ENCODE measurements at regions not wholly inside any gene's neighbourhood (a gene's known extent, or its start where the extent isn't known, plus 50 kb on each side); places are given as distances from the start of the nearest gene placed in this dataset.

DNA sequence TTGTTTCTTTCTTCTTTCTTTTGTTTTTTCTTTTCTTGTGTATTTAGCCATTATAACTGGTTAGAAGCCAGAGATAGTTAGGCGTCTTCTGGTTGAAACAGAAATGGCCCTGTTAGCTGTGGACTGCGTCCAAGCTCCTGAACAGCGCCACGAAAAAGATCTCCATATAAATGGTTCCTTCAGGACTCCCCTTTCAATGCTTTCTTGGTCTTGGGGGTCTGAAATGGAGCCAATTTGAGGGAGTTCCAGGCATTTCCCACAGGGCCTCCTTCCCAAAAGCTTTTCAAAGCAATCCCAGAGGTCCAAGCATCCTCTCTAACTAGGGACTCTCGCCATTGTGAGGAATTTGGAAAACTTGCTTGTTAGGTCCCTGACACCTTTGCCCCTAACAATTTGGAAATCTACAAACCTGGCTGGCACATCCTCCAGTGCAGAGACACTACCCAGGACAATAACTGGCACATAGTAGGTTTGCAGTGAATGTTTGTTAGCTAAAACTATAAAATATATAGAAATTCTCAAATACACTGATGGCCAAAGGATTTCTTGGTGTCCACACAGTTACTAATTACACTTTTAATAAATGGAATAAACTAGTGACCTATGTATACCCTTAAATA, 80.1 kb downstream of the MYCN start:
- no peaks in the 10 kb centered on the region for H3K36me3 Mint-ChIP-seq (ENCODE audit: low read depth)

DNA sequence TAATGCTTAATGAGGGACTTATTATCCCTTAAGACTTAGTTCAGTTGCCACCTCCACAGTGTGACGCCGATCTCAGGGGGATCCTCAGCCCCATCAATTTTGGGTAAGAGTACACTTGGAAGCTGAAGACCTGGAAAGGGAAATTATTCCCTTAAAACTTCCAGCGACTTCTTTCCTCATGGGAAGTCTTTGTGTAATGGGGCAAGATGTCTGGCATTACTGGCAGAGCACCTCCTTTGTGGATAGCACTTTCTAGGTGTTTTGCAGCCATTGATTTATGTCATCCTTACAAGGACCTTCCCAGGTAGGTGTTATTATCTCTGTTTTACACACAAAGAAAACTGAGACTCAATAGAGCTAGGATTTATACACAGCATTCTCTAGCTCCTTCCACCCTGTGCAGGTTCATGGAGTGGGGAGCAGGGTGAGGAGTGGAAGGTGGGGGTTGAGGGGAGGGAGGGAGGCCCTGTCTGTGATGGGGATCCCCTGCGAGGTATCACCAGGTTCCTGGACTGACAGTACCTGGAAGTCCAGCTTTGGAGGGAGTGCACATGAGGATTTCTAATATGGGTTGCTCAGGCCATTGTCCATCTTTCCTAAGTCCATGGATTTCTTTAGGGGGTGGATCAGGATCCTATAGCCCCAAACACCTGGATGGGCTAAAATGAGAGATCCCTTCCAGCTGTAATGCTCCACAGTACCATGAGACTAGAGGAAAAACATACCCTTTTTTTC, 79.4 kb downstream of the MYCN start:
- Mint-ChIP-seq H3K4me3 (no peak overlapping the region), H3K27me3 (peaks cover 6% of the 10 kb centered on the region), H3K4me1 (no peaks in the 10 kb centered on the region), H3K36me3 (ENCODE audit: low read depth) (no peaks in the 10 kb centered on the region), H3K27ac (no peak overlapping the region), H3K9me3 (no peaks in the 10 kb centered on the region)
- DNase-seq, result no peak
- ATAC-seq, result no peak

More for the DNA sequence above, 80.1 kb downstream of the MYCN start:
- Mint-ChIP-seq H3K27ac (no peak overlapping the region), H3K4me1 (no peaks in the 10 kb centered on the region), H3K27me3 (peaks cover 7% of the 10 kb centered on the region), H3K4me3 (no peak overlapping the region), H3K9me3 (no peaks in the 10 kb centered on the region)
- DNase-seq (no peak), ATAC-seq (no peak)

DNA sequence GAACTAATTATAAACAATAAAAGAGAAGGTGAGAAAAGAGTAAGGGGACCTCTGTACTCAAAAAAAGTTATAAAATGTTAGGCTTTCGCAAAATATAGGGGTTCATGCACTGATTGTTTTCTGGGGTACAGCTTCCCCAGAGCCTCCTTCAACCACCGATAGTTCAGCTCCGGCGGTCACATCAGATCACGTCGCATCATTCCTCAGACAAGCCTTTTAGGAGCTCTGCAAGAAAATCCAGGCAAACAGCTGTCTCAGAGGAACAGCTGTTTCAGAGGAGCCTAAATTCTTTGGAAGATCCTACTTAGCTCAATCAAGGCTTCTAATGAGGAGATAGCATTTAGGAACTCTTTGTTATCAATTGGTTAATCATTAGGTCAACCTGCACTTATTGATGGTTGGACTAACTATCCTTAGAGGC, 78.7 kb downstream of the MYCN start:
- Mint-ChIP-seq H3K9me3 (no peaks in the 10 kb centered on the region), H3K27ac (no peak overlapping the region), H3K4me1 (no peaks in the 10 kb centered on the region), H3K27me3 (peaks cover 13% of the 10 kb centered on the region), H3K4me3 (no peak overlapping the region), H3K36me3 (ENCODE audit: low read depth) (no peaks in the 10 kb centered on the region)
- no peak for DNase-seq
- no peak for ATAC-seq

DNA sequence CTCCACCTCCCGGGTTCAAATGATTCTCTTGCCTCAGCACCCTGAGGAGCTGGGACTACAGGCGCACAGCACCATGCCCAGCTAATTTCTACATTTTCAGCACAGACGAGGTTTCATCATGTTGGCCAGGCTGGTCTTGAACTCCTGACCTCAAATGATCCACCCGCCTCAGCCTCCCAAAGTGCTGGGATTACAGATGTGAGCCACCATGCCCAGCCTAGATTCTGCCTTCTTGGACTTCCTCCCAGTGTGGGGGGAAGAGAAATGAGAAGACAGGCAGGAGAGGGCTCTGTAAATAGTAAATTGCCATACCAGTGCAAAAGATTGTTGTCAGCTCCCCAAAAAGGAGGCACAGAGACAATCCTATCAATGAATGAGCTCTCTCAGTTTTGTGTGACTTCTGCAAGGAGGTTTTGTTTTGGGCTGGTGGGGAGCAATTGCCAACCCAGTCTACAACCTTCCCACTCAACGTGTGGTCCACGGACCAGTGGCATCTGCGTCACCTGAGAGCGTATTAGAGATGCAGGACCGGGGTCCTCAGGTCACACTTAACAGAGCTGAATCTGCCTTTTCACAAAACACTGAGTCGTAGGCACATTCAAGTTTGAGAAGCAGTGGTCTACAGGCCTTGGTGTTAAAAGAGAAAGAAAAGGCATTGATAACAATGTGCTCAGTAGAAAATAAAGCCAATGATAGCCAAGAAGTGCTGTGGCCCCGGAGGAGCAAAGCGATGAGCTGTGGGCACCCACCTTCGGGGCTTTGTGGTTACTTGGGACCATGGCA, 78.1 kb downstream of the MYCN start:
- Mint-ChIP-seq H3K4me1 (peaks cover 1% of the 10 kb centered on the region), H3K9me3 (no peaks in the 10 kb centered on the region), H3K27ac (no peak overlapping the region), H3K27me3 (peaks cover 17% of the 10 kb centered on the region), H3K36me3 (ENCODE audit: low read depth) (no peaks in the 10 kb centered on the region), H3K4me3 (no peak overlapping the region)
- ATAC-seq (no peak), DNase-seq (no peak)

GRCh38 chr2:16016282-16016681, 75.9 kb downstream of the MYCN start:
- Mint-ChIP-seq H3K4me1 (peaks cover 3% of the 10 kb centered on the region), H3K27ac (no peak overlapping the region), H3K9me3 (no peaks in the 10 kb centered on the region), H3K4me3 (no peak overlapping the region), H3K36me3 (ENCODE audit: low read depth) (no peaks in the 10 kb centered on the region), H3K27me3 (peaks cover 24% of the 10 kb centered on the region)
- ATAC-seq (no peak), DNase-seq (no peak)

- peaks cover 24% of the 10 kb centered on the region for H3K27me3 Mint-ChIP-seq
- H3K4me1 Mint-ChIP-seq, result peaks cover 3% of the 10 kb centered on the region
- H3K9me3 Mint-ChIP-seq, result no peaks in the 10 kb centered on the region
- no peak for DNase-seq
- no peaks in the 10 kb centered on the region for H3K36me3 Mint-ChIP-seq (ENCODE audit: low read depth)
- no peak overlapping the region for H3K27ac Mint-ChIP-seq
- no peak for ATAC-seq
- no peak overlapping the region for H3K4me3 Mint-ChIP-seq
These were observed 75.5 kb downstream of the MYCN start for GRCh38 chr2:16015903-16016265.

GRCh38 chr2:16015210-16015902, 75.0 kb downstream of the MYCN start:
- Mint-ChIP-seq H3K27ac (no peak overlapping the region), H3K9me3 (no peaks in the 10 kb centered on the region), H3K27me3 (peaks cover 24% of the 10 kb centered on the region), H3K4me1 (peaks cover 3% of the 10 kb centered on the region), H3K4me3 (no peak overlapping the region), H3K36me3 (ENCODE audit: low read depth) (no peaks in the 10 kb centered on the region)
- no peak for ATAC-seq
- DNase-seq, result no peak

- DNase-seq, result no peak
- Mint-ChIP-seq H3K27me3 (peaks cover 24% of the 10 kb centered on the region), H3K4me3 (no peak overlapping the region), H3K27ac (no peak overlapping the region), H3K36me3 (ENCODE audit: low read depth) (no peaks in the 10 kb centered on the region), H3K9me3 (no peaks in the 10 kb centered on the region), H3K4me1 (peaks cover 3% of the 10 kb centered on the region)
- no peak for ATAC-seq
These were observed 74.5 kb downstream of the MYCN start for GRCh38 chr2:16014802-16015201.

GRCh38 chr2:16014041-16014787, 73.9 kb downstream of the MYCN start:
- Mint-ChIP-seq H3K9me3 (no peaks in the 10 kb centered on the region), H3K36me3 (ENCODE audit: low read depth) (no peaks in the 10 kb centered on the region), H3K4me1 (peaks cover 3% of the 10 kb centered on the region), H3K27ac (no peak overlapping the region), H3K4me3 (no peak overlapping the region), H3K27me3 (peaks cover 24% of the 10 kb centered on the region)
- no peak for DNase-seq
- ATAC-seq, result no peak

DNA sequence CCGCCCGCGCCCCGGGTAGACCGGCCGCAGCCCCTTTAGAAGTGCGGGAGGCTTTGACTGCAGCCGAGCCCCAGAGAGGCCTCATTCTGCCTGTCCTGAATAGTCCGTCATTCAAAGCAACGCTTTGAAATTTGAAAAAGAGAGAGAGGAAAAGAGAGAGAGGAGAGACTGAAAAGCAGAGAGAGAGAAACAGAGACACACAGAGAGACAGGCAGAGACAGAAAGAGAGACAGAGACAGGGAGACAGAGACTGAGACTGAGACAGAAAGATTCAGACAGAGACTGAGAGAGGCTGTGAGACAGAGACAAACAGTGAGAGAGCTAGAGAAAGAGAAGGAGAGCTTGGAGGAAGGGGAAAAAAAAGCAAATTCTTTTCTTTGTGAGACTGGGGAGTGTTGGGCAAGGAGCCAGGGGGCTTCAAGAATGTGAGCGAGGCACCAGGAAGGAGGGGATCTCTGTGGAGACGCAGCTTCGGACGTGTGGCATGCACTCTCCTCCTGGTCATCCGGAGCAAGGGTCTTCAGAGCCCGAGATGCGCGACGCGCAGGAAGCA, 73.1 kb downstream of the MYCN start:
- H3K9me3 Mint-ChIP-seq, result no peaks in the 10 kb centered on the region
- no peaks in the 10 kb centered on the region for H3K36me3 Mint-ChIP-seq (ENCODE audit: low read depth)
- H3K4me1 Mint-ChIP-seq, result peaks cover 3% of the 10 kb centered on the region
- H3K27ac Mint-ChIP-seq, result no peak overlapping the region
- DNase-seq (no peak), ATAC-seq (no peak)
- peaks cover 24% of the 10 kb centered on the region for H3K27me3 Mint-ChIP-seq
- no peak overlapping the region for H3K4me3 Mint-ChIP-seq

DNA sequence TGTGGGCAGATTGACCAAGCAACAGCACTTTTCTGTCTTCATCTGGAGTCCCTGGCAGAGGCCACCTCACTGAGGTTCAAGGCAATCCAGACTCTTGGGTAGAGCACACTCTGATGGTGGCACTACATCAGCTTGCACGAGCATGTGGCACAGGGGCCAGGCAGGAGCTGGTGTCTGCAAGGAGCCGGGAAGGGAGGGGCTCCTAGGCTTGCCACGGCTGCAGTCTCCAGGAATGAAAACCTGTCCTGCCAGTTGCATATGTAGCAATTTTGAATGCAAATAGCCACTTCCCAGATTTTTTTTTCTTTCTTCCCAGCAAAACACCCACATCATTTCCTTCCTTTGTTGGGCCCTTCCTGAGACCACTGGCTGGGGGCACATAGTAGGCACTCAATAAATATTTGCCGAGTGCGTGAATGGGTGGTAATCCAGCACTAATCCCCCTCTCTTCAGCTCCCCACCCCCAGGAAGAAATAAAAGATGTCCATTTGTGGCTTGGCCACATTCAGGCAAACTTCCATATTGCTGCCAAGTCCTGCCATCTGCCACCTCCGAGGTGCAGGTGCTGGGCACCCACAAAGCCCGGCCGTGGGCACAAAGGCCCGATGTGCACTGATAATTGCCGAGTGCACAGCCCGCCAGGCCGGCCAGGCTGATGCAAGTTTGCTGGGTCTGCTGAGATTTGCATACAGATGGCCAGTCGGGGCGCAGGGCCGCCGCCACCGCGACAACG, 72.4 kb downstream of the MYCN start:
- Mint-ChIP-seq H3K9me3 (no peaks in the 10 kb centered on the region), H3K4me1 (peaks cover 3% of the 10 kb centered on the region), H3K36me3 (ENCODE audit: low read depth) (no peaks in the 10 kb centered on the region), H3K27me3 (peaks cover 24% of the 10 kb centered on the region), H3K27ac (no peak overlapping the region), H3K4me3 (no peak overlapping the region)
- DNase-seq (no peak), ATAC-seq (no peak)

- Mint-ChIP-seq H3K4me1 (peaks cover 3% of the 10 kb centered on the region), H3K36me3 (ENCODE audit: low read depth) (no peaks in the 10 kb centered on the region), H3K27ac (no peak overlapping the region), H3K9me3 (no peaks in the 10 kb centered on the region), H3K27me3 (peaks cover 24% of the 10 kb centered on the region), H3K4me3 (no peak overlapping the region)
- DNase-seq, result no peak
- no peak for ATAC-seq
These were observed 71.8 kb downstream of the MYCN start for GRCh38 chr2:16012029-16012596.

DNA sequence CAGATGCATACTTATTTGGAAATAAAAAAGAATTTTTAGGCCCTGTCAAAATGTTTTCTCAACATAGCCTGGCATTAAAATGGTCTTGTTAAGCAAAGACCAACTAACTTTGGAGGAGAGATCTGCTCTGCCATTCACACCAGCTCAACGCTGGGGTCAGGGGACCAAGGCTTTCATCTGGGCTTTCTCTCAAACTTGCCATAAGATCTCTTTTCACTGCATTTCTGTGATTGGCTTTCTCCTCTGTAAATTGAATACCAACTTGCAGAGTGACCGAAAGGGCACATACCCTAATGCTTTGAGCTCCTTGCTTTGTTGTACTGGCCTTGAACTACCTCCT, 71.2 kb downstream of the MYCN start:
- H3K27me3 Mint-ChIP-seq, result peaks cover 24% of the 10 kb centered on the region
- ATAC-seq (no peak), DNase-seq (no peak)
- H3K36me3 Mint-ChIP-seq (ENCODE audit: low read depth), result no peaks in the 10 kb centered on the region
- H3K27ac Mint-ChIP-seq, result no peak overlapping the region
- H3K4me3 Mint-ChIP-seq, result no peak overlapping the region
- no peaks in the 10 kb centered on the region for H3K9me3 Mint-ChIP-seq
- H3K4me1 Mint-ChIP-seq, result peaks cover 3% of the 10 kb centered on the region

Data from activated naive CD8-positive, alpha-beta T cell treated with anti-CD3 and anti-CD28 coated beads, Interleukin-2, amount 50 U/mL, for 24 hours (primary cell).